ENCODE measurements at regions not wholly inside any gene's neighbourhood (a gene's known extent, or its start where the extent isn't known, plus 50 kb on each side); places are given as distances from the start of the nearest gene placed in this dataset.

GRCh38 chr6:79421707-79422484 lies 115.3 kb downstream of the LCA5 start:
- TF ChIP-seq POLR2AphosphoS5 (IDR thresholded peaks at IDR 0.05; ENCODE audit: low read depth, low read length) (no peak), REST (IDR thresholded peaks at IDR 0.05; ENCODE audit: insufficient read depth in 1 of 2, low read depth in 2 of 2, low read length in 2 of 2) (no peak)

Data from PFSK-1 (cell line).